ENCODE measurements at regions not wholly inside any gene's neighbourhood (a gene's known extent, or its start where the extent isn't known, plus 50 kb on each side); places are given as distances from the start of the nearest gene placed in this dataset.

DNA sequence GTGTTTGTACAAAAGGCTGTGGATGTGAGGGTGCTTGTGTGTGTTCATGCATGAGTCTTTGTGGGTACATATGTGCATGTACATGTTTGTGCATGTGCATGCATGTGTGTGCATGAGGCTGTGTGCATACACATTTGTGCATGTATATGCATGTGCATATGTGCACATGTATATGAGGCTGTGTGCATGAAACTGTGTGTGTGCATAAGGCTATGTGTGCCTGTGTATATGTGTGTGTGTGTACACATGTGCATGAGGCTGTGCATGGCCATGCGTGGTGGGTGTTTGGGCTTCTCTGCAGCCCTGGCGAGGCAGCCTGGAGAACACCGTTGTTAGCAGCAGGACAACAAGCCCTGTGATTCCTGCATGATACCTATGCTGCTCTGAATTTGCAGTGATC lies 207.7 kb upstream of the ADCY1 start:
- no peak for TF ChIP-seq CBX3 (IDR thresholded peaks at IDR 0.05; ENCODE audit: low read depth)
- no peak for TF ChIP-seq SP1 (IDR thresholded peaks at IDR 0.05; ENCODE audit: low read depth)
- TF ChIP-seq SRF (IDR thresholded peaks at IDR 0.05; ENCODE audit: low read depth) = no peak
- TF ChIP-seq EGR1 (IDR thresholded peaks at IDR 0.05; ENCODE audit: low read depth) = no peak
- no peak for TF ChIP-seq POLR2A (IDR thresholded peaks at IDR 0.05; ENCODE audit: borderline replicate concordance, extremely low read depth, insufficient read depth, insufficient read length)
- TF ChIP-seq YY1 (IDR thresholded peaks at IDR 0.05; ENCODE audit: extremely low read depth, insufficient replicate concordance, low read depth, low read length) = no peak
- TF ChIP-seq EZH2 (IDR thresholded peaks at IDR 0.05) = no peak
- TF ChIP-seq JUND (IDR thresholded peaks at IDR 0.05) = no peak
- no peak for TF ChIP-seq RAD21 (IDR thresholded peaks at IDR 0.05; ENCODE audit: low read depth)
- TF ChIP-seq, protein P1, sequence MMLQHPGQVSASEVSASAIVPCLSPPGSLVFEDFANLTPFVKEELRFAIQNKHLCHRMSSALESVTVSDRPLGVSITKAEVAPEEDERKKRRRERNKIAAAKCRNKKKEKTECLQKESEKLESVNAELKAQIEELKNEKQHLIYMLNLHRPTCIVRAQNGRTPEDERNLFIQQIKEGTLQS (IDR thresholded peaks at IDR 0.05) = no peak
- TF ChIP-seq ZNF274 (IDR thresholded peaks at IDR 0.05; ENCODE audit: low read depth, low read length) = no peak
- TF ChIP-seq CEBPB (IDR thresholded peaks at IDR 0.05; ENCODE audit: low read depth) = no peak
- TF ChIP-seq, protein P2, sequence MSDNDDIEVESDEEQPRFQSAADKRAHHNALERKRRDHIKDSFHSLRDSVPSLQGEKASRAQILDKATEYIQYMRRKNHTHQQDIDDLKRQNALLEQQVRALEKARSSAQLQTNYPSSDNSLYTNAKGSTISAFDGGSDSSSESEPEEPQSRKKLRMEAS (IDR thresholded peaks at IDR 0.05) = no peak
- TF ChIP-seq, protein P3, sequence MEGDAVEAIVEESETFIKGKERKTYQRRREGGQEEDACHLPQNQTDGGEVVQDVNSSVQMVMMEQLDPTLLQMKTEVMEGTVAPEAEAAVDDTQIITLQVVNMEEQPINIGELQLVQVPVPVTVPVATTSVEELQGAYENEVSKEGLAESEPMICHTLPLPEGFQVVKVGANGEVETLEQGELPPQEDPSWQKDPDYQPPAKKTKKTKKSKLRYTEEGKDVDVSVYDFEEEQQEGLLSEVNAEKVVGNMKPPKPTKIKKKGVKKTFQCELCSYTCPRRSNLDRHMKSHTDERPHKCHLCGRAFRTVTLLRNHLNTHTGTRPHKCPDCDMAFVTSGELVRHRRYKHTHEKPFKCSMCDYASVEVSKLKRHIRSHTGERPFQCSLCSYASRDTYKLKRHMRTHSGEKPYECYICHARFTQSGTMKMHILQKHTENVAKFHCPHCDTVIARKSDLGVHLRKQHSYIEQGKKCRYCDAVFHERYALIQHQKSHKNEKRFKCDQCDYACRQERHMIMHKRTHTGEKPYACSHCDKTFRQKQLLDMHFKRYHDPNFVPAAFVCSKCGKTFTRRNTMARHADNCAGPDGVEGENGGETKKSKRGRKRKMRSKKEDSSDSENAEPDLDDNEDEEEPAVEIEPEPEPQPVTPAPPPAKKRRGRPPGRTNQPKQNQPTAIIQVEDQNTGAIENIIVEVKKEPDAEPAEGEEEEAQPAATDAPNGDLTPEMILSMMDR (IDR thresholded peaks at IDR 0.05 in 2 of 3, conservative IDR thresholded peaks at IDR 0.05 in 1 of 3; ENCODE audit: borderline replicate concordance in 1 of 3, insufficient read depth in 1 of 3, low read depth in 2 of 3, low read length in 2 of 3) = no peak
- no peak overlapping the region for H3K27ac ChIP-seq (ENCODE audit: low read depth, low read length)
- no peaks in the 10 kb centered on the region for H3K9me2 ChIP-seq (ENCODE audit: insufficient read depth)
- intact Hi-C loops (cut with micrococcal nuclease) = no loop called here
- H3K9ac ChIP-seq (ENCODE audit: low read length) = no peak overlapping the region
- CTCF ChIA-PET = no interaction called here
- H3K36me3 ChIP-seq (ENCODE audit: control insufficient read depth in 1 of 2, insufficient read depth in 2 of 2, low read length in 2 of 2) = no peaks in the 10 kb centered on the region
- H3K79me2 ChIP-seq (ENCODE audit: insufficient read depth, low read length) = no peaks in the 10 kb centered on the region
- peaks cover 0 to 5% of the 10 kb centered on the region in 2 experiments; a peak in 2 of 4 replicates for H3K9me3 ChIP-seq (ENCODE audit: control insufficient read depth in 1 of 2, insufficient read depth in 1 of 2, low read depth in 1 of 2, low read length in 2 of 2)
- no peaks in the 10 kb centered on the region for H3K4me1 ChIP-seq (ENCODE audit: control insufficient read depth in 1 of 2, insufficient read depth in 2 of 2, low read length in 2 of 2)
- H3K4me3 ChIP-seq (replicated peaks in 1 of 2; ENCODE audit: low read depth in 1 of 2, low read length in 2 of 2) = no peak overlapping the region
- DNase-seq (ENCODE audit: low read depth, low spot score) (no peak), ATAC-seq (no peak)
- H4K20me1 ChIP-seq (ENCODE audit: insufficient read depth) = no peaks in the 10 kb centered on the region
- RAD21 ChIA-PET (ENCODE audit: low non-redundant PET in 1 of 2, low total read pairs in 2 of 2, uncharacterized antibody in 2 of 2, unreplicated experiment in 2 of 2) = no interaction called here
- peaks cover 43% of the 10 kb centered on the region for H3K27me3 ChIP-seq (ENCODE audit: insufficient read depth, low read length)
- H2AFZ ChIP-seq (ENCODE audit: low read depth, low read length, poor library complexity, severe bottlenecking) = no peak overlapping the region
- H3K4me2 ChIP-seq (ENCODE audit: low read length) = no peak overlapping the region
- POLR2A ChIA-PET = no interaction called here
- no TSS peak for BruUV-seq (replicated peaks)

All from HCT116 (cell line).